SK-N-MC (cell line): ENCODE measurements at regions not wholly inside any gene's neighbourhood (a gene's known extent, or its start where the extent isn't known, plus 50 kb on each side); places are given as distances from the start of the nearest gene placed in this dataset.

Experiments
- EZH2 ChIP-seq: fragments of 200-600 bp; sonication (generic); IDR thresholded peaks from one replicate; pipeline ENCODE4 v1.6.1; 2017; ENCODE audit warnings: antibody characterized with exemption
- POLR2AphosphoS5 ChIP-seq: IDR thresholded peaks from 2 replicates; pipeline ENCODE4 v1.6.1; 2012; ENCODE audit warnings: mild to moderate bottlenecking, low read depth, low read length, borderline replicate concordance

DNA sequence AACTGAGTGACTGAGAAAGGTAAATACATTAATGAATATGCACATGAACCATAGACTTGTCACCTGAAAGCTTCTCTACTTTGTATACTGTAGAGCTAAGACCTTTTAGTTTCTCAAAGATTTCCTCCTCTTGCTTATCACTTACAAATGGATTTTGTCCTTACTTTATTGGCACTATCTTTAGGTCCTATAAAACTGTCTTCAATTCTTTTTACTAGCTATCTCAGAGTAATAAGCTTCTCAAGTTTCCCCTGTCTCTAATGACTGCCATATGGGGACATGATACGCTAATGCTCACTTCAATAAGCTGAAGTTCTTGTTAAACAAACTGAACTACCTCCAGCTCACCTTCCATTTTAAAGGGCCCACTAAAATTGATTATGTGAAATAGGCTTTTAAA is 468.2 kb upstream of the CCDC196 start:
- TF ChIP-seq POLR2AphosphoS5 (no peak), EZH2 (no peak)
